ENCODE measurements at regions not wholly inside any gene's neighbourhood (a gene's known extent, or its start where the extent isn't known, plus 50 kb on each side); places are given as distances from the start of the nearest gene placed in this dataset.

DNA sequence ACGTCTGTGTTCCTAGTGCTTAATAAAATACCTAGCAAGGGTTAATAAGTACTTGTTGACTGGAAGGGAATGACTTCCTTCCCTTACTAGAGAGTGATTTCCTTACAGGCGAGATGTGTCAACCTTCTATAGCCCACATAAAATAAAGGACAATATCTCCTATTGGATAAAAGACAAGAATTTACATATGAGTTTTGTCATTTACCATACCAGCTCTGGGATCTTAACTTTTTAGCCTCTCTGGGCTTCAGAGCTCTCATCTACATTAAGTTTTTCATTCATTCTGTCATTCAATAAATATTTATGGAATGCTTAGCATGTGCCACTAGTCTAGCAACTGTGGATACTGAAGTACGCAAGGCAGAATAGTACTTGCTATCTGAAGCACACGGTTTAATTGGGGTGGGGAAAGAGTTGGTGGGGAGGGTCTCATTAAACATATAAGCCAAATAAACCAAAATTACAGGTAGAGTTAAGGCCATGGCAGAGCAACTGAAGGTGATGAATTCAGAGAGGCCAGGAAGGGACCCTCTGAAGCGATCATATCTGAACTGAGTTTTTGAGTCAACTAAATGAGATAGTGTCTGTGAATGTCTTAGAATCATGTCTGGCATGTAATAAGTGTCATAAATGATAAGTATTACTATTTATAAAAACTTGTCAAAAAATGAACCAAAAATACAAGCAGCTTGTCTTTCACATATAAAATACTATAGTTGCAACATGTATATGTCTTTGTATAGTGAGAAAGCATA is 91.6 kb upstream of the BMP2K start:
- peaks cover 6% of the 10 kb centered on the region for H3K4me1 ChIP-seq (ENCODE audit: control insufficient read depth, extremely low read depth, insufficient read depth, low read length)
- peak; percentile 23 to 74 for DNase-seq (ENCODE audit: low read depth in 2 of 2)
- H3K36me3 ChIP-seq (ENCODE audit: control insufficient read depth, insufficient read depth, low read length) = no peaks in the 10 kb centered on the region
- H3K9me3 ChIP-seq (ENCODE audit: control insufficient read depth, insufficient read depth, low read depth, low read length) = no peaks in the 10 kb centered on the region
- H3K4me2 ChIP-seq (ENCODE audit: extremely low read depth, insufficient read depth, low read length) = no peak overlapping the region
- H3K27me3 ChIP-seq (ENCODE audit: control insufficient read depth, insufficient read depth, low read length) = no peaks in the 10 kb centered on the region
- H2AFZ ChIP-seq (ENCODE audit: low read length) = no peak overlapping the region
- H3K79me2 ChIP-seq (ENCODE audit: control insufficient read depth, insufficient read depth, low read length) = no peaks in the 10 kb centered on the region
- H3K27ac ChIP-seq (ENCODE audit: insufficient read depth, low read length) = no peak overlapping the region
- H3K4me3 ChIP-seq (replicated peaks in 1 of 4; ENCODE audit: control extremely low read depth in 1 of 4, insufficient read depth in 1 of 4, low read depth in 3 of 4, low read length in 4 of 4) = no peak overlapping the region
- no peak overlapping the region for H3K9ac ChIP-seq (ENCODE audit: insufficient read depth, low read length)
- TF ChIP-seq, protein P1, sequence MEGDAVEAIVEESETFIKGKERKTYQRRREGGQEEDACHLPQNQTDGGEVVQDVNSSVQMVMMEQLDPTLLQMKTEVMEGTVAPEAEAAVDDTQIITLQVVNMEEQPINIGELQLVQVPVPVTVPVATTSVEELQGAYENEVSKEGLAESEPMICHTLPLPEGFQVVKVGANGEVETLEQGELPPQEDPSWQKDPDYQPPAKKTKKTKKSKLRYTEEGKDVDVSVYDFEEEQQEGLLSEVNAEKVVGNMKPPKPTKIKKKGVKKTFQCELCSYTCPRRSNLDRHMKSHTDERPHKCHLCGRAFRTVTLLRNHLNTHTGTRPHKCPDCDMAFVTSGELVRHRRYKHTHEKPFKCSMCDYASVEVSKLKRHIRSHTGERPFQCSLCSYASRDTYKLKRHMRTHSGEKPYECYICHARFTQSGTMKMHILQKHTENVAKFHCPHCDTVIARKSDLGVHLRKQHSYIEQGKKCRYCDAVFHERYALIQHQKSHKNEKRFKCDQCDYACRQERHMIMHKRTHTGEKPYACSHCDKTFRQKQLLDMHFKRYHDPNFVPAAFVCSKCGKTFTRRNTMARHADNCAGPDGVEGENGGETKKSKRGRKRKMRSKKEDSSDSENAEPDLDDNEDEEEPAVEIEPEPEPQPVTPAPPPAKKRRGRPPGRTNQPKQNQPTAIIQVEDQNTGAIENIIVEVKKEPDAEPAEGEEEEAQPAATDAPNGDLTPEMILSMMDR (conservative IDR thresholded peaks at IDR 0.05 in 1 of 2, IDR thresholded peaks at IDR 0.05 in 1 of 2; ENCODE audit: low read depth in 1 of 2, low read length in 2 of 2) = no peak
- no peak for TF ChIP-seq EZH2 (IDR thresholded peaks at IDR 0.05; ENCODE audit: low read length, missing control alignments)
- H4K20me1 ChIP-seq (ENCODE audit: control insufficient read depth, extremely low read depth, insufficient read depth, low read length) = no peaks in the 10 kb centered on the region

DNA sequence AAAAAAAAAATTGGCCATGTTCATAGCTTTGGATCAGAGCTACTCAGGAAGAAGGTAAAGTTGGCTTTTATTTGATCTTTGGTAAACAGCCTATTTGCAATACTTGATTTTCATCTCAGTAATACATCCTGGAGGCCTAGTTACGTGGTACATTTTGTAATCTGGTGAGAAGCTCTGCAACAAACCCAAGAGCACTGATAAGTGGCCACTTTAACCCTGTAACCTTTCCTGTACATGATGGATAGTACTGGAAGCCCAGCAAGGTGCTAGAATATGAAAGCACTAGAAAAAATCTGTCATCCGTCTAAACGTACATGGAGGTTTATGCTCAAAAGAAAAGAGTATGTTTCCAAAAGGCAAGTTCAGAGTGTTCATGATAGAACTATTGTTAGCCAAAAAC is 88.3 kb upstream of the BMP2K start:
- no peak overlapping the region for H3K4me2 ChIP-seq (ENCODE audit: extremely low read depth, insufficient read depth, low read length)
- H3K27me3 ChIP-seq (ENCODE audit: control insufficient read depth, insufficient read depth, low read length) = no peaks in the 10 kb centered on the region
- H3K4me1 ChIP-seq (ENCODE audit: control insufficient read depth, extremely low read depth, insufficient read depth, low read length) = peaks cover 6% of the 10 kb centered on the region
- H2AFZ ChIP-seq (ENCODE audit: low read length) = no peak overlapping the region
- H4K20me1 ChIP-seq (ENCODE audit: control insufficient read depth, extremely low read depth, insufficient read depth, low read length) = no peaks in the 10 kb centered on the region
- no peaks in the 10 kb centered on the region for H3K36me3 ChIP-seq (ENCODE audit: control insufficient read depth, insufficient read depth, low read length)
- no peak overlapping the region for H3K4me3 ChIP-seq (replicated peaks in 1 of 4; ENCODE audit: control extremely low read depth in 1 of 4, insufficient read depth in 1 of 4, low read depth in 3 of 4, low read length in 4 of 4)
- no peak for DNase-seq (ENCODE audit: low read depth in 2 of 2)
- H3K27ac ChIP-seq (ENCODE audit: insufficient read depth, low read length) = no peak overlapping the region
- TF ChIP-seq, protein P1 (conservative IDR thresholded peaks at IDR 0.05 in 1 of 2, IDR thresholded peaks at IDR 0.05 in 1 of 2; ENCODE audit: low read depth in 1 of 2, low read length in 2 of 2) = no peak
- no peak for TF ChIP-seq EZH2 (IDR thresholded peaks at IDR 0.05; ENCODE audit: low read length, missing control alignments)
- H3K79me2 ChIP-seq (ENCODE audit: control insufficient read depth, insufficient read depth, low read length) = no peaks in the 10 kb centered on the region
- no peaks in the 10 kb centered on the region for H3K9me3 ChIP-seq (ENCODE audit: control insufficient read depth, insufficient read depth, low read depth, low read length)
- no peak overlapping the region for H3K9ac ChIP-seq (ENCODE audit: insufficient read depth, low read length)

DNA sequence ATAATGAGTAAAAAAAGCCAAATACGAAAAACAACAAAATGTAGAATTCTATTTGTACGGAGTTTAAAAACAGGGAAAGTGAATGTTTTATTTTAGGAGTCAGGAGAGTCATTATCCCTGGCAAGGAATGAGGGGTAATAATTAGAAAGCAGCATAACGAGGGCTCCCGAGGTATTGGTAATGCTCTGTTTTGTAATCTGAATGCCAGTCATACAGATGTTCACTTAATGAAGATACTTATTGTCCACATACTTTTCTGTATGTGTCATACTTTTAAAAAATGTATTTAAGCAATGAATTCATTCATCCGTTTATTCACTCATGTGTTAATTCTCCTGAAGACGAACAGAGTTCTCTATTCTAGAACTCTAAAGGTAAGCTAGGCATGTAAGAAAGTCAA is 87.8 kb upstream of the BMP2K start:
- Histone ChIP-seq H3K36me3 (ENCODE audit: control insufficient read depth, insufficient read depth, low read length) (no peaks in the 10 kb centered on the region), H3K27ac (ENCODE audit: insufficient read depth, low read length) (no peak overlapping the region), H3K4me3 (replicated peaks in 1 of 4; ENCODE audit: control extremely low read depth in 1 of 4, insufficient read depth in 1 of 4, low read depth in 3 of 4, low read length in 4 of 4) (no peak overlapping the region), H3K9me3 (ENCODE audit: control insufficient read depth, insufficient read depth, low read depth, low read length) (no peaks in the 10 kb centered on the region), H3K79me2 (ENCODE audit: control insufficient read depth, insufficient read depth, low read length) (no peaks in the 10 kb centered on the region), H2AFZ (ENCODE audit: low read length) (no peak overlapping the region), H3K4me1 (ENCODE audit: control insufficient read depth, extremely low read depth, insufficient read depth, low read length) (peaks cover 6% of the 10 kb centered on the region), H3K9ac (ENCODE audit: insufficient read depth, low read length) (no peak overlapping the region), H3K27me3 (ENCODE audit: control insufficient read depth, insufficient read depth, low read length) (no peaks in the 10 kb centered on the region), H4K20me1 (ENCODE audit: control insufficient read depth, extremely low read depth, insufficient read depth, low read length) (no peaks in the 10 kb centered on the region), H3K4me2 (ENCODE audit: extremely low read depth, insufficient read depth, low read length) (no peak overlapping the region)
- TF ChIP-seq EZH2 (IDR thresholded peaks at IDR 0.05; ENCODE audit: low read length, missing control alignments) = no peak
- TF ChIP-seq, protein P1 (conservative IDR thresholded peaks at IDR 0.05 in 1 of 2, IDR thresholded peaks at IDR 0.05 in 1 of 2; ENCODE audit: low read depth in 1 of 2, low read length in 2 of 2) = no peak
- peak in 1 of 2 donors; percentile 10 for DNase-seq (ENCODE audit: low read depth in 2 of 2)

All from fibroblast of lung (primary cell).